Heart right ventricle (tissue), 16 donors: ENCODE measurements at regions not wholly inside any gene's neighbourhood (a gene's known extent, or its start where the extent isn't known, plus 50 kb on each side); places are given as distances from the start of the nearest gene placed in this dataset.
A peak's percentile ranks its signal among the peaks of the same experiment; 100 is the strongest.
"Not testable (repeated sequence)": the region's sequence is repeated elsewhere in the genome, so short reads cannot be mapped to it uniquely, and the experiment has no call there.

Source experiments
- ATAC-seq, 8 donors: fragments of 200-7000 bp; cut with Tn5 transposase; one replicate each; pipeline ENCODE4 v1.9.1; 2020; ENCODE audit warnings: mild to moderate bottlenecking in 8 of 8, moderate library complexity in 8 of 8, moderate number of reproducible peaks in 1 of 8
- DNase-seq, 2 donors: peaks; one replicate each; pipeline ENCODE4 v3.0.0-alpha.2; 2020
- H3K27ac ChIP-seq, 10 donors: fragments of 200-600 bp; sonication (generic) in 2 of 10; one replicate each; pipeline versions ENCODE4 v1.5.0 to v1.8.0; 2020 to 2022; ENCODE audit warnings: mild to moderate bottlenecking in 3 of 10
- H3K27me3 ChIP-seq, 7 donors: fragments of 200-600 bp; one replicate each; pipeline ENCODE4 v1.8.0; 2021 to 2022; ENCODE audit warnings: mild to moderate bottlenecking in 2 of 7
- H3K36me3 ChIP-seq, 9 donors: fragments of 200-600 bp; sonication (generic) in 1 of 9; one replicate each; pipeline versions ENCODE4 v1.5.0 to v1.8.0; 2020 to 2022; ENCODE audit warnings: mild to moderate bottlenecking in 2 of 9
- H3K4me1 ChIP-seq, 9 donors: fragments of 200-600 bp; sonication (generic) in 1 of 9; one replicate each; pipeline versions ENCODE4 v1.5.0 to v1.8.0; 2020 to 2022; ENCODE audit warnings: mild to moderate bottlenecking in 4 of 9
- H3K4me3 ChIP-seq, 10 donors: fragments of 200-600 bp; sonication (generic) in 2 of 10; one replicate each; pipeline versions ENCODE4 v1.5.0 to v1.8.0; 2020 to 2022; ENCODE audit warnings: mild to moderate bottlenecking in 7 of 10, moderate library complexity in 2 of 10
- H3K9me3 ChIP-seq, 11 donors: fragments of 200-600 bp in 10 of 11; sonication (generic) in 2 of 11; one replicate each; pipeline versions ENCODE4 v1.5.0 to v1.8.0; 2013 to 2022; ENCODE audit warnings: mild to moderate bottlenecking in 2 of 11, control low read depth in 1 of 11, moderate library complexity in 1 of 11
- CTCF ChIP-seq, 9 donors: fragments of 200-600 bp; sonication (generic) in 2 of 9; IDR thresholded peaks; one replicate each; pipeline versions ENCODE4 v1.5.0 to v1.8.0; 2021 to 2022; ENCODE audit warnings: antibody characterized with exemption in 9 of 9, mild to moderate bottlenecking in 5 of 9, moderate library complexity in 1 of 9
- WGBS, 2 donors: extraction: QIAGEN DNeasy Blood & Tissue Kit; methylation state at CpG; one replicate each; pipeline ENCODE4 v1.1.7; 2013; ENCODE audit warnings: inconsistent platforms in 1 of 2; 5-methylcytosine and 5-hydroxymethylcytosine counted together
- intact Hi-C, 10 donors: fragments of 100-400 bp; cut with DNase I; formaldehyde crosslinking; loops; one replicate each; pipeline versions ENCODE4 v1.11.1 to v1.14.2; 2022
- donor health status: Arrhythmogenic right ventricular cardiomyopathy.
- donor health status: ischemic (EF 13 %, LVEDD 7.1; RV severe dilation, severe dysfunction).
- donor health status: healthy with polysubstance abuse.
- donor health status: DM: no; HTN: yes; CAD: no.
- donor health status: DM: no; HTN: no; CAD: no.
- donor health status: ischemic (EF 25% LVEDD 6.9; RV normal size, moderate dysfunction).
- donor health status: ischemic (EF 25% LVEDD 5.7; RV mildly dilated, moderate dysfunction).
- donor health status: healthy.
- donor health status: DM: yes; HTN: yes; CAD: no.
- donor health status: Ischemic cardiomyopathy.
- donor health status: ischemic (EF 35%, LVEDD 5.7; RV mildly dilated, moderate dysfunction).
- donor health status: nonischemic (EF 11% LVEDD 7.7; RV severe dilation, severe dysfunction).
- donor health status: DM: yes; HTN: yes; CAD: no.
- donor health status: PGD.
- donor health status: ischemic (EF 29% LVEDD 5.4; RV normal size, mild dysfunction).
- donor health status: nonischemic (EF 23%, LVEDD 6.1; RV moderate dilation, normal function).

GRCh38 chr18:41639218-41639617 lies 315.8 kb upstream of the PIK3C3 start:
- H3K27me3 ChIP-seq = no peaks in the 10 kb centered on the region

DNA sequence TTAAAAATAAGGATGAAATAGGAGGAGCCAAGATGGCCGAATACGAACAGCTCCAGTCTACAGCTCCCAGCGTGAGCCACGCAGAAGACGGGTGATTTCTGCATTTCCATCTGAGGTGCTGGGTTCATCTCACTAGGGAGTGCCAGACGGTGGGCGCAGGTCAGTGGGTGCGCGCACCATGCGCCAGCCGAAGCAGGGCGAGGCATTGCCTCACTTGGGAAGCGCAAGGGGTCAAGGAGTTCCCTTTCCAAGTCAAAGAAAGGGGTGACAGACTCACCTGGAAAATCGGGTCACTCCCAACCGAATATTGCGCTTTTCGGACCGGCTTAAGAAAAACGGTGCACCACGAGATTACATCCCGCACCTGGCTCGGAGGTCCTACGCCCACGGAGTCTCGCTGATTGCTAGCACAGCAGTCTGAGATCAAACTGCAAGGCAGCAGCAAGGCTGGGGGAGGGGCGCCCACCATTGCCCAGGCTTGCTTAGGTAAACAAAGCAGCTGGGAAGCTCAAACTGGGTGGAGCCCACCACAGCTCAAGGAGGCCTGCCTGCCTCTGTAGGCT lies 323.2 kb upstream of the PIK3C3 start:
- H3K4me1 ChIP-seq, intact Hi-C loops, DNase-seq, H3K27me3 ChIP-seq, ATAC-seq, H3K36me3 ChIP-seq, H3K27ac ChIP-seq: not testable (repeated sequence)
- WGBS, 2 donors = 81 to 87% methylated on average over 25 to 26 of the region's 26 CpGs
- Histone ChIP-seq H3K9me3 (peaks cover 0 to 20% (median 0%) of the 10 kb centered on the region in 11 donors), H3K4me3 (peak overlapping the region in 2 of 10 donors; percentile 0 to 17)

More at GRCh38 chr18:41639218-41639617, 315.8 kb upstream of the PIK3C3 start:
- peaks cover 0 to 4% (median 0%) of the 10 kb centered on the region in 11 donors for H3K9me3 ChIP-seq
- H3K4me1 ChIP-seq = no peaks in the 10 kb centered on the region
- TF ChIP-seq CTCF (IDR thresholded peaks at IDR 0.05) = no peak
- H3K27ac ChIP-seq = no peak overlapping the region
- intact Hi-C loops = no loop called here
- no peak for DNase-seq
- no peaks in the 10 kb centered on the region for H3K36me3 ChIP-seq
- no peak for ATAC-seq
- no peak overlapping the region for H3K4me3 ChIP-seq

- Histone ChIP-seq H3K27ac (no peak overlapping the region), H3K36me3 (no peaks in the 10 kb centered on the region), H3K4me3 (no peak overlapping the region), H3K27me3 (no peaks in the 10 kb centered on the region), H3K4me1 (no peaks in the 10 kb centered on the region), H3K9me3 (peaks cover 0 to 20% (median 0%) of the 10 kb centered on the region in 11 donors)
- no peak for TF ChIP-seq CTCF (IDR thresholded peaks at IDR 0.05)
- intact Hi-C loops = no loop called here
- DNase-seq (no peak), ATAC-seq (no peak)
- 94 to 95% methylated on average over 8 of the region's 8 CpGs for WGBS, 2 donors
Measured at GRCh38 chr18:41630232-41630886, 324.7 kb upstream of the PIK3C3 start.

GRCh38 chr18:41624460-41624859 lies 330.6 kb upstream of the PIK3C3 start:
- TF ChIP-seq CTCF (IDR thresholded peaks at IDR 0.05) = no peak
- Histone ChIP-seq H3K4me1 (no peaks in the 10 kb centered on the region), H3K9me3 (peaks cover 0 to 3% (median 0%) of the 10 kb centered on the region in 11 donors), H3K4me3 (no peak overlapping the region), H3K36me3 (no peaks in the 10 kb centered on the region), H3K27ac (no peak overlapping the region), H3K27me3 (no peaks in the 10 kb centered on the region)
- ATAC-seq (no peak), DNase-seq (no peak)
- intact Hi-C loops = no loop called here
- 97 to 98% methylated on average over 3 of the region's 3 CpGs for WGBS, 2 donors

DNA sequence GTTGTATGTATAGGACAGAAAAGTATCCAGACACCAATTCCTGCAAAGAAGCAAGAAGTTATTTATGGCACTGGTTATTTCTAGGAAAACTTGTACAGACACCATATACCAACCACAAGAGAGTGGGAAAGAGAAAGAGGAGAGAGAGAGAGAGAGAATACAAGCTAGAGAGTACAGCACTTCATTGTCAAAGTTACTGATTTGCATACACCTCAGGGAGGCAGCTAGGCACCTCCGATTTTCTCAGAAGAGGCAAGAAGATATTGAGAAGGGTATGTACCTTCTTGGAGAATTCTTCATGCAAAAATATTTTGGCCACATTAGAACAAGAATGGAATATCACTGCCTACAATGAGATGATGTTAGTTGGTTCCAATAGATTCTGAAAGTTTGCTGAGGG lies 333.9 kb upstream of the PIK3C3 start:
- 42 to 52% methylated on average over 1 of the region's 1 CpG for WGBS, 2 donors
- H3K27me3 ChIP-seq = no peaks in the 10 kb centered on the region
- TF ChIP-seq CTCF (IDR thresholded peaks at IDR 0.05) = no peak
- no peak overlapping the region for H3K27ac ChIP-seq
- intact Hi-C loops = no loop called here
- H3K36me3 ChIP-seq = no peaks in the 10 kb centered on the region
- no peaks in the 10 kb centered on the region for H3K4me1 ChIP-seq
- H3K4me3 ChIP-seq = no peak overlapping the region
- H3K9me3 ChIP-seq = no peaks in the 10 kb centered on the region
- DNase-seq = no peak
- no peak for ATAC-seq
